Karpas-422 (cell line): ENCODE measurements at regions not wholly inside any gene's neighbourhood (a gene's known extent, or its start where the extent isn't known, plus 50 kb on each side); places are given as distances from the start of the nearest gene placed in this dataset.

Experiments used
- DNase-seq: peaks from one replicate; pipeline ENCODE4 v3.0.0-alpha.2; 2015
- H2AFZ ChIP-seq: fragments of 200-600 bp; sonication (generic); 2 replicates; pipeline ENCODE4 v1.6.1; 2014; ENCODE audit warnings: antibody characterized with exemption, low read length, mixed read lengths
- H3K27ac ChIP-seq: fragments of 200-600 bp; sonication (generic); 2 replicates; pipeline ENCODE4 v1.5.1; 2014; ENCODE audit warnings: mild to moderate bottlenecking, low read length, moderate library complexity
- H3K27me3 ChIP-seq: fragments of 200-600 bp; sonication (generic); 2 replicates; pipeline ENCODE4 v1.6.1; 2014; ENCODE audit warnings: low read length, mixed read lengths
- H3K36me3 ChIP-seq: fragments of 200-600 bp; sonication (generic); 2 replicates; pipeline ENCODE4 v1.6.1; 2014; ENCODE audit warnings: low read length, mixed read lengths; ENCODE audit not compliant: insufficient read depth
- H3K4me1 ChIP-seq: fragments of 200-600 bp; sonication (generic); 2 replicates; pipeline ENCODE4 v1.6.1; 2014; ENCODE audit warnings: mild to moderate bottlenecking, low read length, mixed read lengths
- H3K4me2 ChIP-seq: fragments of 200-600 bp; sonication (generic); 2 replicates; pipeline ENCODE4 v1.6.1; 2014; ENCODE audit warnings: low read length, low read depth, mild to moderate bottlenecking; ENCODE audit not compliant: poor library complexity, severe bottlenecking
- H3K4me3 ChIP-seq: fragments of 200-600 bp; sonication (generic); 2 replicates; pipeline ENCODE4 v1.5.1; 2014; ENCODE audit warnings: mild to moderate bottlenecking, antibody characterized with exemption, low read length, mixed read lengths
- H3K79me2 ChIP-seq: fragments of 200-600 bp; sonication (generic); 2 replicates; pipeline ENCODE4 v1.6.1; 2014; ENCODE audit warnings: mild to moderate bottlenecking, low read length, mixed read lengths
- H3K9ac ChIP-seq: fragments of 200-600 bp; sonication (generic); 2 replicates; pipeline ENCODE4 v1.6.0; 2014; ENCODE audit warnings: low read length
- H3K9me2 ChIP-seq: fragments of 200-600 bp; sonication (generic), shearing (Covaris generic); replicated peaks from 2 replicates; pipeline ENCODE4 v1.6.0; 2014; ENCODE audit warnings: mild to moderate bottlenecking, low read length, moderate library complexity; ENCODE audit not compliant: insufficient read depth
- H3K9me3 ChIP-seq: fragments of 300-700, 200-600 bp; sonication (generic); 2 replicates; pipeline ENCODE4 v1.6.1; 2014; ENCODE audit warnings: low read length, mixed read lengths
- H4K20me1 ChIP-seq: fragments of 200-600 bp; sonication (generic); 2 replicates; pipeline ENCODE4 v1.6.1; 2014; ENCODE audit warnings: mild to moderate bottlenecking, antibody characterized with exemption, low read length, low read depth; ENCODE audit not compliant: insufficient read depth

DNA sequence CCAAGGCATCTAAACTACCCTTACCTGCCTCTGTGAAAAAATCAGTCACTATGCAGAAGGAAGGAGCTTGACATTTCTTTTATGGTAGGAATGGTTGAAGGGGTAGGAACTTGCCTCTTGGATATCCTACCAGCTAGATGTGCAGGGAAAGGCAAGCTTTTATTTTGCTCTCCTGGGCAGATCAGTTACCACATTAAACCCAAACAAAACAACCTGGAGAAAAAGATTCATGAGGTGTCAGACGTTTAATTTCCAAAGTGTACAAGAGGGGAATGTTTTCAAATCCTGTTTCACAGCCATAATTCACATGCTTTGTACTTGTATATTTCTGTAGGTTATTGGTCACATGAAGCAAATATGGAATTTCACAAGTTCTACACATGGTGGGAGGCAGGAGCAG lies 67.0 kb upstream of the IFNG-AS1 start:
- no peaks in the 10 kb centered on the region; the same call in 1 of the 2 replicates for H3K27me3 ChIP-seq
- no peaks in the 10 kb centered on the region for H4K20me1 ChIP-seq
- H3K27ac ChIP-seq, result no peak overlapping the region
- H3K4me1 ChIP-seq, result peaks cover 4% of the 10 kb centered on the region
- no peaks in the 10 kb centered on the region for H3K79me2 ChIP-seq
- peak; percentile 37 for DNase-seq
- no peak overlapping the region for H3K4me2 ChIP-seq
- H3K9me3 ChIP-seq, result no peaks in the 10 kb centered on the region
- H3K9me2 ChIP-seq, result no peaks in the 10 kb centered on the region
- no peak overlapping the region for H2AFZ ChIP-seq
- no peak overlapping the region for H3K4me3 ChIP-seq
- no peak overlapping the region for H3K9ac ChIP-seq
- H3K36me3 ChIP-seq, result no peaks in the 10 kb centered on the region

DNA sequence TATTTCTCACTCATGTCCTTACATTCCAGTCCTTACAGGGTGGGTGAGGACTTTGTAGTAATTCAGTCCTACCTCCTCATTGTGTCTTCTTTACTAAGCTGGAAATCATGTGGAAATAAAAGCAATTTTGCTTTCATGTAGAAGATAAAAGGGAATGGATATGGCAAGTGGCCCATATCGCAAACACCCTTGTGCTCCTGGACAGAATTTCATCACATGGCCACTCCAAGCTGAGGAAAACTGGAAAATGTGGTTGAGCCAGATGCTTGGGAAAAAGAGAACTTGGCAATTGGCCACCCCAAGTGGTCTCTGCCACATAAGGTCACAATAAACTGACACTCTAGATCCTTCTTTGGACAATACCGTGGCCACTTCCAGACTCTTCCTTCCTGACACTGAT lies 64.2 kb upstream of the IFNG-AS1 start:
- peaks cover 4% of the 10 kb centered on the region for H3K4me1 ChIP-seq
- H3K79me2 ChIP-seq, result no peaks in the 10 kb centered on the region
- H3K9me2 ChIP-seq, result no peaks in the 10 kb centered on the region
- no peak overlapping the region for H2AFZ ChIP-seq
- H3K9ac ChIP-seq, result no peak overlapping the region
- no peaks in the 10 kb centered on the region for H3K36me3 ChIP-seq
- H3K4me2 ChIP-seq, result no peak overlapping the region
- H3K9me3 ChIP-seq, result no peaks in the 10 kb centered on the region
- H3K4me3 ChIP-seq, result no peak overlapping the region
- H3K27me3 ChIP-seq, result no peaks in the 10 kb centered on the region; the same call in 1 of the 2 replicates
- DNase-seq, result no peak
- no peaks in the 10 kb centered on the region for H4K20me1 ChIP-seq
- no peak overlapping the region for H3K27ac ChIP-seq

GRCh38 chr12:67925552-67925951 lies 63.7 kb upstream of the IFNG-AS1 start:
- Histone ChIP-seq H3K27me3 (no peaks in the 10 kb centered on the region; the same call in 1 of the 2 replicates), H3K27ac (no peak overlapping the region), H3K4me1 (peaks cover 4% of the 10 kb centered on the region), H3K4me3 (no peak overlapping the region), H3K36me3 (no peaks in the 10 kb centered on the region), H4K20me1 (no peaks in the 10 kb centered on the region), H3K9me2 (no peaks in the 10 kb centered on the region), H3K9me3 (no peaks in the 10 kb centered on the region), H2AFZ (no peak overlapping the region), H3K9ac (no peak overlapping the region), H3K4me2 (no peak overlapping the region), H3K79me2 (no peaks in the 10 kb centered on the region)
- no peak for DNase-seq

DNA sequence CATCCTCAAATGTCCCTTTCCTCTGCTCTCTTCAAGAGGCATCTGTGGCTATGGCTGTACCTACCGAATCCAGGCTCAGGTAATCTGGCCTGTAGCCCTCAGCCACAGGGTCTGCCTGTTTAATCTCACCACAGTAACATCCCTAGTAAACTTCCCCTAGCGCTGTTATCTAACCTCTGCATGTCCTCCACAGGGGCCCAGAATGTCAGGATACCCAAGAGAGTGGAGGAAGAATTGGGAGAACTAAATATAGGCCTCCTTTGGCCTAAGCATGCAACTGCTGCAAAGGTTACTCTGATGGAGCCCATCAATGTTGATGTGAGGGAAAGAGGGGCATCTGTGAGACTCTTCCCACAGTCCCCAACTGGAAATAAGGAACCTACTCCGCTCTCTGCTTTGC lies 63.2 kb upstream of the IFNG-AS1 start:
- H3K27ac ChIP-seq, result no peak overlapping the region
- no peaks in the 10 kb centered on the region for H3K27me3 ChIP-seq
- H3K36me3 ChIP-seq, result no peaks in the 10 kb centered on the region
- H2AFZ ChIP-seq, result no peak overlapping the region
- no peaks in the 10 kb centered on the region for H3K9me3 ChIP-seq
- no peak overlapping the region for H3K4me3 ChIP-seq
- no peak for DNase-seq
- H4K20me1 ChIP-seq, result no peaks in the 10 kb centered on the region
- H3K9ac ChIP-seq, result no peak overlapping the region
- no peak overlapping the region for H3K4me2 ChIP-seq
- peaks cover 4% of the 10 kb centered on the region for H3K4me1 ChIP-seq
- no peaks in the 10 kb centered on the region for H3K9me2 ChIP-seq
- H3K79me2 ChIP-seq, result no peaks in the 10 kb centered on the region

DNA sequence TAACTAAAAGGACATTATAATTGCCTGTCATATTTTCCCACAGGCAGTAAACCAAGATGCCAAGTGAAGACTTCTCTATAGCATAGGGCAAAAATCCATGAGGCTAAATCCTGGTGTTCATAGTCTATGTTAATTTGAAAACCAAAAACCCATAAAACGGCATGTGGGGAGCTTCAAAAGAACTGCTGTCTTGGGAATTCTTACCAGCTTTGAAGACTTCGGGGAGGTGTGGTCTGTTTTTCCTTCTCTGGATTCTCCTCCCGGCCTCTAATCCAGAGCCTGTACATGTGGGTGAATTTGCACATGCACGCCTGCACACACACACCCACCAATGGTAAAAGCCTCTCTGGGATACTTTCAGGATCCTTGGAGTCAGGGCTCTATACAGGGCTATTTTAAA lies 61.9 kb upstream of the IFNG-AS1 start:
- Histone ChIP-seq H3K27me3 (no peaks in the 10 kb centered on the region), H3K9me2 (no peaks in the 10 kb centered on the region), H2AFZ (no peak overlapping the region), H3K27ac (no peak overlapping the region), H3K4me2 (no peak overlapping the region), H3K36me3 (no peaks in the 10 kb centered on the region), H3K4me3 (no peak overlapping the region), H3K9me3 (no peaks in the 10 kb centered on the region), H3K79me2 (no peaks in the 10 kb centered on the region), H3K9ac (no peak overlapping the region), H3K4me1 (peaks cover 4% of the 10 kb centered on the region), H4K20me1 (no peaks in the 10 kb centered on the region)
- no peak for DNase-seq

GRCh38 chr12:67927815-67928214 lies 61.4 kb upstream of the IFNG-AS1 start:
- no peaks in the 10 kb centered on the region for H3K9me2 ChIP-seq
- no peaks in the 10 kb centered on the region for H3K9me3 ChIP-seq
- H3K79me2 ChIP-seq, result no peaks in the 10 kb centered on the region
- no peaks in the 10 kb centered on the region for H4K20me1 ChIP-seq
- H3K4me1 ChIP-seq, result peaks cover 4% of the 10 kb centered on the region
- no peak for DNase-seq
- H3K27ac ChIP-seq, result no peak overlapping the region
- no peak overlapping the region for H3K4me3 ChIP-seq
- H2AFZ ChIP-seq, result no peak overlapping the region
- no peak overlapping the region for H3K9ac ChIP-seq
- H3K36me3 ChIP-seq, result no peaks in the 10 kb centered on the region
- no peak overlapping the region for H3K4me2 ChIP-seq
- no peaks in the 10 kb centered on the region for H3K27me3 ChIP-seq

GRCh38 chr12:67928621-67929383 lies 60.4 kb upstream of the IFNG-AS1 start:
- Histone ChIP-seq H3K4me3 (no peak overlapping the region), H3K36me3 (no peaks in the 10 kb centered on the region), H3K4me2 (no peak overlapping the region), H3K9ac (no peak overlapping the region), H3K27ac (no peak overlapping the region), H3K9me3 (no peaks in the 10 kb centered on the region), H3K9me2 (no peaks in the 10 kb centered on the region), H2AFZ (no peak overlapping the region), H3K4me1 (peaks cover 4% of the 10 kb centered on the region), H3K79me2 (no peaks in the 10 kb centered on the region), H3K27me3 (no peaks in the 10 kb centered on the region), H4K20me1 (no peaks in the 10 kb centered on the region)
- no peak for DNase-seq

DNA sequence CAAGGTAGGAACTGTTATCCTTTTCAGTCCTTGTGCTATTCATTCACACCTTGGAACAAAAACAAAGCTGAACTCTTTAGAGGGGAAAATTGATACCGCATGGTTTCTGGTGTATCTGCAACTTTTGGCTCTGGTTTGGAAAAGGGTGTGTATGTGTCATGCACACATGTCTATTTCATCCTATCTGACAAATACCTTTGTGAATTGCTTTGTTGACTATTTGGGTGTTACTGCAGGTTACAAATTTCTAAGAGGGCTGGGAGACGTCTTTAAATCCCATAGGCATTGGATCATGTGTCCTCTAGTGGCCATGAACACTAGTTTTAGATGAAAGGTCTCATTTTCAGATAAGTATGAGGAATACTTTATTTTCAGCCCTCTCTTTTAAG lies 59.9 kb upstream of the IFNG-AS1 start:
- no peak overlapping the region for H3K9ac ChIP-seq
- no peaks in the 10 kb centered on the region for H3K9me2 ChIP-seq
- no peaks in the 10 kb centered on the region for H4K20me1 ChIP-seq
- no peak overlapping the region for H2AFZ ChIP-seq
- H3K4me3 ChIP-seq, result no peak overlapping the region
- H3K36me3 ChIP-seq, result no peaks in the 10 kb centered on the region
- no peak for DNase-seq
- no peak overlapping the region for H3K27ac ChIP-seq
- H3K4me2 ChIP-seq, result no peak overlapping the region
- H3K4me1 ChIP-seq, result peaks cover 4% of the 10 kb centered on the region
- no peaks in the 10 kb centered on the region for H3K9me3 ChIP-seq
- no peaks in the 10 kb centered on the region for H3K79me2 ChIP-seq
- no peaks in the 10 kb centered on the region for H3K27me3 ChIP-seq
